ENCODE measurements at regions not wholly inside any gene's neighbourhood (a gene's known extent, or its start where the extent isn't known, plus 50 kb on each side); places are given as distances from the start of the nearest gene placed in this dataset.

DNA sequence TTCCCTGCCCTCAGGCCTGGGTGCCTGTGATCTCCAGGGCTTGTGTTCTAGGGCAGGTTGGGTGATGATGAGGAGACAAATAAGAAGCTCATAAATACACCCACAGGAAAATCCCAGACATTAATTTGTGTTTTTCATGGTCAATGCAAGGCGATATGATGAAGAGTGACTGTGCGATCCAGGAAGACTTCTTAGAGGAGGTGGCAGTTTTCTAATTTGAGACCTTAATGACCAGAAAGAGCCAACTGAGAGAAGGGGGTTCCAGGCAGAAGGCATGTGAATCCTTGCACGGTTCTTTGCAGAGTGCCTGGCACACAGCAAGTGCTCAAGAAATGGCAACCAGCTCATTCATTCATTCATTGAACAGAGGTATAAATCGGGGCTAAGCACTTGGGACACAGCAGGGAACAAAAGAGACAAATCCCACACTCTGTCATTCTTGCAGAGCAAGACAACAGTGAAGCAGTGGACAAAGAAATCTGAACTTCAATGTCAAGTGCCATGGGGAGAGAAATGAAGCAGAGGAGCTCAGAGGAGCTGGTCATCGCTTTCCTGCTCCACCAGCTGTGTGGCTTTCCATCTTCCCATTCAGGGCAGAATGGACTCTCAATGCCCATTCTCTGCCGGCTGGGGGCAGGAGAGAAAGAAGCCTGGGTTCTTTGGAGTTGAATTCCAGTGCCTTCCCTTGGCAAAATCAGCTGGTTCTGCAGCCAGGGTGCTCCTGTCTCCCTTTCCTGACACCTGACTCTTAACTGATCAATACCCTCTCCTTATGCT is 128.3 kb downstream of the AACS start:
- DNase-seq: no peak

DNA sequence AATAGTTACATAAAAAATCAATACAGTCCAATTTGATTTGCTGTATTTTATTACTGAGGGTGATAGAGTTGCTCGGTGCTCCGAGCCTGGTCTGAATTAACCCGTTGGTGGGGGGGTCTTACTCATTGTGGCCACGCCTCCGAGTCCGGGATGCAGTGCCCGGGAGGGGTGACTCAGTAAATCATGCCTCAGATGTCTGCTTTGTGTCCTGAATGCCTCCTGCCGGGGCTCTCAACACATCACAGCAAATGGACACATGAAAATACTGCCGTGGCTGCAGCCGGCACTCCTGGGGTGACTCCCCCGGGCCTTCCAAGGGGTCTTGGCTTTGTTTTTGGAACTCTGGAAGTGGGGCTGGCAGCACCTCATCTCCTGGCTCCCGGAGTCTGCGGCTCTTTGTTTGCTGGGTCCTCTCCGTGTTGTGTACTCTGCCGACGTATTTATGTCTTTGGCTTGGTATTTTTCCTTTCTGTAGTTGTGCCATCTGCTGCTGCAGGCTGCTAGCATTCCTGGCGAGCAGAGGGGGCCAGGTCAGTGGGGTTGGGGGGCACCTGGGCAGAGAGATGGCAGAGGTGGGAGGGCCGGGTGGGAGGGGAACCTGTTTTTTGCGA is 129.0 kb downstream of the AACS start:
- DNase-seq: peak; percentile 49

DNA sequence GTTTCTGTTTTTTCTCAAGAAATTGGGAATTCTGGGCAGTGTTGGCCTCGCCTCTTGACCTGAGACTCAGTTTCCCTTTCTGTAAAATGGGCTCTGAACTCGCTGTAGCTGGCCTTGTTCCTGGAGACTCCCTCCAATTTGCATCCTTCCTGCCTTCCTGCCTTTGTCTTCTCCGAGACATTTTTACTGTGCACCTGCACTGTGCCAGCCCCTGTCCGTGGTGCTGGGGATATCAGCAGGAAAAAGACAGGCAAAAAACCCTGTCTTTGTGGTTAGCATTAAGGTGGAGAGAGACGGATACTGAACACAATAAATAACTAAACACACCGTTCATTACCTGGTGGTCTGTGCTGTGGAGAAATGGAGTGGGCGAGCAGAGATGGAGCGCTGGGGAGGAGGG is 129.8 kb downstream of the AACS start:
- DNase-seq: no peak

DNA sequence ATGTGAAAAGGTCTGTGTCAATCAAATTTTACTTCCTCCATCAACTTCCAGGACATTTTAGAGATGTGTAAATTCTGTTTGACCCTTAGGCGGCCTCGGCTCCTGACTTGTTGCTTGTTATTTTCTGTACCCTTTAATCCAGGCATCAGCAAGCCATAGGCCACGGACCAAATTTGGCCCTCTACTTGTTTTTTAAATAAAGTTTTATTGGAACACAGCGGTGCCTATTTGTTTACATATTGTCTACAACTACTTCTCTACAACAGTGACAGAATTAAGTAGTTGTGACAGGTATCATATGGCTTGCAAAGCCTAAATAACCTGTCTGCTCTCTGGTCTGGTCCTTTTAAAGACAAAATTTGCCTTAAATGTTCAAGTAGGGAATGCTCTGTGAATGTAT is 132.1 kb downstream of the AACS start:
- no peak for DNase-seq

DNA sequence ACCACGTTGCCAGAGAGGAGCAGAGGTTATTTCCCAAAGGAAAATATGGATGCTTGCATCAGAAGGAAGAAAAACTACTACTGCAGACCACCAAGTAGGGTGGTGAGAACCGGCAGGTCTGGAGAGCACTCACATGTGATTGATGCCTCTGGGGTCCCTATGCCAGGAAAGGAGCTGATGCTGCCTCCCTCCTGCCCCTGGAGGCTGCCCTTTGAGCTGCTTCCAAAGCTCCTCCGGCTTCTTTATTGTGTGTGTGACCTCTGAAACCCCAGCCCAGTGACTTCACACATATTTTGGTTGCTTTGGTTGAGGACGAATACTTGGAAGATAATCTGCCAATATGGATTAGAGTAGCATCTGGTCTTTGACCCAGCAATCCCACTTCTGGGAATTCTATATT is 133.4 kb downstream of the AACS start:
- DNase-seq: no peak

DNA sequence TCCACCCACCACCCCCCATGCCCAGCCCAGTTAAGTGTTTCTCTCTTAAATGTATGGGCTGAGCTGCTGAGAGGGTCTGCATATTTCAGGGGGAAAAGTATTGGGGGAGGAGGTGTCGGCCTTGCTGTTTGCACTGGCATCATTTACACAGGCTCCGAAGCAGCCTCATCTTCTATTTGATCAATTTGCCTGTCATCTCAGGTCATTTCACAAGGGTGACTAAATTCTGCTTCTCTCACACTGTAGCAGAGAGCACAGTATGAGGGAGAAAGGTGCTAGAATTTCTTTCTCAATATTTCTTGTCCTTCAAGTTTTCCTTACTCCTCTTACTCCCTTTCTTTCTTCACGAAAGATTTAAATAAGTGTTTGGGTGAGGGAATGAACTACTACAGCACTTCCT is 135.9 kb downstream of the AACS start:
- no peak for DNase-seq

DNA sequence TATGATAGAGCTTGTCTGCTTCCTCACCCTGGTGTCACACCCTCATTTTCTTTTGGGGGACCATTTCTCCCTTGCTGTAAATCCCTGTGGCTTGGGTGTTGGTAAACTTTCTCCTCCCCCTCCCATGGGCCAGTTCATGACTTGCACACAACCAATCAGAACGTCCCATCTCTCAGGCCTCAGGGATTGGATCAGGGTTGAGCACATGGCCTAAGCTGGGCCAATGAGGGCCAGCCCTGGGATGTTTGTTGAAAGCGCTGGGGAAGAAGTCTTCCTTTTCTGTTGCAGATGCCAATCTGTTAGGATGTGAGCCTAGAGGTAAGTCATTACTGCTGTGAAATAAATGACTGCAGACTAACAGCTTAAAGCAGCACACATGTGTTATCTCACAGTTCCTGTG is 136.7 kb downstream of the AACS start:
- DNase-seq: no peak

DNA sequence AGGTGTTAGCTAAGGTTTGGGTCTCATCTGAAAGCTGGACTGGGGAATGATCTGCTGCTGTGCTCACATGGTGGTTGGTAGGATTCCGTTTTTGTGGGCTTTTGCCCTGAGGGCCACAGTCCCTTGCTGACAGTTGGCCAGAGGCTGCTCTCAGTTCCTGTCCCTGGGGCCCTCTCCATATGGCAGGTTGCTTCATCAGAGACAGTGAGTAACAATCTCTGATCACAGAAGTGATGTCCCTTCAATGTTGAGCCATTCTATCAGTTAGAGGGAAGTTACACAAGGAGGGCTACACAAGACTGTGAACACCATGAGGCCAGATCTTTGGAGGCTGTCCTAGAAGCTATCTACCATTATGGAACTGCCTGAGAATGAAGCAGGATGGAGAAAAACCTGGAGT is 137.2 kb downstream of the AACS start:
- DNase-seq: no peak

DNA sequence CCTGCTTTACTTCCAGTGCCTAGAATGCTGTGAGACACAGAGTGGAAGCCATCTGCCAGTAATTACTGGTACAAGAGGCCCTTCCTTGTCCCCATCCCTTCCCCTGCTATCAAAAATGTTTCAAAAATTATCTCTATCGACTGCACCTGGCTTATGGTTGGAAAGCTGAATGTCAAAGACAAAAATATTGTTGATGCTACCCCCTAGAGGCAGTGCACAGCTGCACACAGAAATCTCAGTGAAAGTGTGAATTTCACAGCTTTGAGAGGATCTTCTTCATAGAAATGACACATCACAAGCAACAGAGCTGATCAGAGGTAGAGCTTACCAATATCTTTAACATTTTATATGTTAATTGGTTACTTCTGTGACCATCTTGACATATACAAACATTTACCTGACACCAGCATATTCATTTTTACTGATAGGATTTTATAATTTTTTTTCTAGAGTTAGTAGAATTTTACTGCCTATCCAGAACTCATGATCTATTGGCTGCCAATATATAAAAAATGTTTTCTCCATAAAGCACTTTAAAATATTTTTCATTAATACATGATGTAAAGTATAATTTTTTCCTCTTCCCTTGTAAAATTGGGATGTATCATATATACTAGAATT is 138.0 kb downstream of the AACS start:
- DNase-seq: no peak

DNA sequence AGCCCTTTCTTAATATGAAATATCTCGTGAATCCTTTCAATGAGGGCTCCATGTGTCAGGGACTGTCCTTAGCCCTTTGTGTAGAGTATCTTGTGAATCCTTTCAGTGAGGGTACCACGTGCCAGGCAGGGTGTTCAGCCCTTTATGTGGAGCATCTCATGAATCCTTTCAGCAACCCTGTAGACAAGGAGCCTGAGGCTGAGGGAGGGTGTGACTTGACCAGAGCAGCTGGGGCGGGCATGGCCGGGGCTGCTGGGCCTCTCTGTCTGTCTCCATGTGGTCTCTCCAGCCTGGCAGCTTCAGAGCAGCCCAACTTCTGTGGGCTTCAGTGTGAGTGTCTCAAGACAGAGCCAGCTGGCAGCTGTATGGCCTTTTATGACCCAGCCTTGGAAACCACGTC is 140.2 kb downstream of the AACS start:
- DNase-seq: no peak

DNA sequence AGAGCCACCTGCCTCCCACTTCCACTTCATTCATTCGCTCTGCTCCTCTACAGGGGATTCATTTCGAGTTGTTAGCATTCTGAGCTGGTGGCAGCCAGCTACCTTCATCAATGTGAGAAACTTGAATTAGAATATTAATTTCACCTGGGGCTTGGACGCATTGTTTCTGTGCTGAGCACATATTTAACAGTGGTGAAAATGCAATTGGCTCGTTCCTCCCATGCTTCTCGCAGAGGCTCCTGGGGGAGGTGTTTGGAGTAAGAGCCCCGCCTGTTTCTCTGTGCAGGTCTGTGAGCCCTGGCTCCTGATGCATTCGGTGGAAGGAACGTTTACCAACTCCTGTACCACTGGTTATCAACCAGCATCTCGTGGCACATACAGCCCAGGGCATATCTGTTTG is 141.5 kb downstream of the AACS start:
- no peak for DNase-seq

DNA sequence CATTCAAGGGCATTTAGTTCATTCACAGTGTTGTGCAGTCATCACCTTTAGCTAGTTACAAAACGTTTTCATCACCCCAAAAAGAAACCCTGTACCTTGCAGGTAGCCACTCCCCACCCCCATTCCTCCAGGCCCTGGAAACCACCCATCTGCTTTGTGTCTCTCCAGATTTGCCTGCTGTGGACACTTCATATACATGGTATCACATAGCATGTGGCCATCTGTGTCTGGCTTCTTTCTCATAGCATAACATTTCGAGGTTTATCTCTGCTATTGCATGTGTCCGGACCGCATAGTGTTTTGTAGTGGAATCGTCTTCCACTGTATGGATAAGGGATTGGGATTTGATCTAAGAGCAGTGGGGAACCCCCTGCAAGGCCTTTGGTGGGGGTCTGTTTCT is 143.1 kb downstream of the AACS start:
- DNase-seq: no peak

DNA sequence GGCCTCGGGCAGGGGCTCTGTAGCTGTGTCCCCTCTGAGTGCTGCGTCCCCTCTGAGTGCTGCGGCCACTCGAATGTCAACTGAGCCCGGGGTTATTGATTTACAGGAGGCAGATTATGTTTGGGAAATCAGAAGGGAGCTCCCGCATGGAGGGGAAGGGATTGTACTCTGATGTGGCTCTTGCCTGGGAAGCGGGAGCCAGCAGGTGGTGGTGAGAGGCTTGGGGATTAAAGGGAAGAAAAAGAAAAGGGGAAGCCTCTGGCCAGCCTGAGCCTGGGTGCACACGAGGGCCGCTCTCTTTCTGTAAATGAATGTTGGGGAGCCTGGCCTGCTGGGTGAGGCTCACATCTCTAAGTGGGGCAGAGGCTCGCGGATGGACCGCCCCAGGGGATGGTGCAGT is 143.7 kb downstream of the AACS start:
- no peak for DNase-seq

DNA sequence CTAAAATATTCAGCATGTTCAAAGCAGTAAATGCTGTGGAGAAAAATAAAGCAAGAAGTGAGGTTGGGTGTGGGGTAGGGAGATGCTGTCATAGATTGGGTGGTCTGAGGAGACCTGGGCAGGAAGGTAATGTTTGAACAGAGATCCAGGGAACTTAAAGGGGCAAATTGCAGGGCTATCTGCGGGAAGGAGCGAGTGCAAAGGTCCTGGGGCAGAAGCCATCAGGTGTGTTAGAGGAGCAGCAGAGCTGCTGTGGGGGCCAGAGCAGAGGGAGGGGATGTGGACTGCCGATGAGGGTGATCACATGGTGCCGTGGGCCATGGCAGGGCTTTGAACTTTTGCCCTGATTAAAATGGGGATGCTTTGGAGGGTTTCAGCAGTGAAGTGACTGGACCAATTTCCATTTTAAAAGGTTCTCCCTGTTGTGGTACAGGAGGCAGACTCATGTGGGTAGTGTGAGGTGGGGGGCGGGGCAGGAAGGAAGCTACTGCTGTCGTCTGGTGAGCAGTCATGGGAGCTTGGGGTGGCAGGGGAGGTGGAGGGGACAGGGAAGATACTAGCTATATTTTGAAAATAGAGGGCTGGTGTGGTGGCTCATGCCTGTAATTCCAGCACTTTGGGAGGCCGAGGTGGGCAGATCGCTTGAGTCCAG is 145.0 kb downstream of the AACS start:
- no peak for DNase-seq

DNA sequence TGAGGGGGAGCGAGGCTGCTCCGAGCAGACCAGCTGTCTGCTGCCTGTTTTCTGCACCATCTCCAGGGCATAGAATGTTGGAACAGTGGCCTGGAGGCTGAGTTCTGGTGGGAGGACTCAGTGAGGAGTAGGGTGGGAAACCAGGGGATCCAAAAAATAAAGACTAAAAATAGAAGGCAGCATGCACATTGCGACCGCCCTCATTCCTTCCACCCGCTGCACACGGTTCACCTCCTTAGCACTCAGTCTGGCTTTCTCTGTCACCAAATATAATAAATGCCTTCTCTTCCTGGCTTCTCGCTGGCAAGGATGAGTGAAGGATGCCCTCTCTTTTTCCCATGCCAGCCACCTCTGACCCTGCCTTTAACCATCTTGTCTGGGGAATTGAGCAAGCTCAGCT is 146.2 kb downstream of the AACS start:
- no peak for DNase-seq

DNA sequence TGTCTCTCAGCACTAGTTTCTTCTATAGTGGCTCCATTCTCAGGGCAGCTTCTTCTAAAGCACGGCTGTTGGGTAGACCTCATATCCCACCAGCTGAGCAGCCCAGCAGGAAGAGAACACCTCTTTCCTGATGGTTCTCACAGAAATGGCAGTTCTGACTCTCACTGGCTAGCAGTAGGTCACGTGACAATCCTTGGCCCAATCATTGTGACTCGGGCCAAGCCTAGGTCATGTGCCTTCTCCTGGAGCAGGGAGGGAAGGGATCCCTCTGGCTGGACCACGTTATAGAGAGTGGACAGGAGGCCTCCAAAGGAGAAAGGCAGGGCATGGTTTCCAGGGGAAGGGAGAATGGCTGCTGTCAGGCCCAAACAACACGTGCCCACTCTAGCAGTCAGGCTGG is 149.1 kb downstream of the AACS start:
- DNase-seq: no peak

DNA sequence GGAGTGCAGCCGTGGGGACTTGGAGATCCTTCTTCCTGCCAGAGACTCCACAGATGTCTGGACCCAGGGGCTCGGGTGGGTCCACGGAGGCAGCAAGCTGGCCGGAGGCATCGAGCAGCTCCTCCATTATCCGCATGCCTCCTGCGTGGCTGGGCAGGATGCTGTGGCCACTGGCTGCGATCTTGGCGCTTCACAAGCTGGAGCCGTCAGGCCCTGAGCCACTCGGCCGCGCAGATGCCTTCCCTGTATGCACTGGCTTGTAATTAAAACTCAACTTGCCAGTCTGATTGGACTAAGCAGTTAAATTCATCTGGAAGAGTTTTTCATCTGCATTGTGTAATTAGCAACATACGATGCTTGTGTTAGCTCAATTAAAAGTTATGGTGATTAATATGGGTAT is 151.5 kb downstream of the AACS start:
- no peak for DNase-seq

DNA sequence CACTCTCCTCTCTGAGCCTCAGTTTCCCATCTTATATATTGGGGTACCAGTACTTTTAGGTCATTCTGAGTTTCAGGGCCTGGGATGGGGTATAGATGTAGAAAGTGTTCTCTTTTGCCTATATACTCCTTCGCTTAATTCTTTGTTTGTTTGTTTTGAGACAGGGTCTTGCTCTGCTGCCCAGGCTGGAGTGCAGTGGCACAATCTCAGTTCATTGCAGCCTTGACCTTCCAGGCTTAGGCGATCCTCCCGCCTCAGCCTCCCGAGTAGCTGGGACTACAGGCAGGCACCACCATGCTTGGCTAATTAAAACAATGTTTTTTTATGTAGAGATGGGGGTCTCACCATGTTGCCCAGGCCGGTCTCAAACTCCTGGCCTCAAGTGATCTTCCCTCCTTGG is 152.1 kb downstream of the AACS start:
- no peak for DNase-seq

DNA sequence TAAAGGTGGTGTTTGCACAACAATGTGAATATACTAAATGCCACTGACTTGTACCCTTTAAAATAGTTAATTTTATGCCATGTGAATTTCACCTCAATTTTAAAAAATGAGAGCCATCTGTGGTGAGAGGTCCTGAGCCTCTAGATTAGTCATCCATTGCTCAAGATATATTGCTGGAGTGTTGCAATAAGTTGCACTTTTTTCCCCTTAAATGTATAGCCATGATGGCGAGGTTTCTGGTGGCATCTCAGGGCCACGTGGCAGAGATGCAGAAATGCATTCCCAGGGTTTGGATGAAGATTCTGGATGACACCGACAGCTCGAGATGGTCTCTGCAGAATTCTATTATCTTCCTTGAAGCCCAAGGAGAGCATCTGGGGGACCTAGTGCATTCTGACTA is 153.7 kb downstream of the AACS start:
- no peak for DNase-seq

DNA sequence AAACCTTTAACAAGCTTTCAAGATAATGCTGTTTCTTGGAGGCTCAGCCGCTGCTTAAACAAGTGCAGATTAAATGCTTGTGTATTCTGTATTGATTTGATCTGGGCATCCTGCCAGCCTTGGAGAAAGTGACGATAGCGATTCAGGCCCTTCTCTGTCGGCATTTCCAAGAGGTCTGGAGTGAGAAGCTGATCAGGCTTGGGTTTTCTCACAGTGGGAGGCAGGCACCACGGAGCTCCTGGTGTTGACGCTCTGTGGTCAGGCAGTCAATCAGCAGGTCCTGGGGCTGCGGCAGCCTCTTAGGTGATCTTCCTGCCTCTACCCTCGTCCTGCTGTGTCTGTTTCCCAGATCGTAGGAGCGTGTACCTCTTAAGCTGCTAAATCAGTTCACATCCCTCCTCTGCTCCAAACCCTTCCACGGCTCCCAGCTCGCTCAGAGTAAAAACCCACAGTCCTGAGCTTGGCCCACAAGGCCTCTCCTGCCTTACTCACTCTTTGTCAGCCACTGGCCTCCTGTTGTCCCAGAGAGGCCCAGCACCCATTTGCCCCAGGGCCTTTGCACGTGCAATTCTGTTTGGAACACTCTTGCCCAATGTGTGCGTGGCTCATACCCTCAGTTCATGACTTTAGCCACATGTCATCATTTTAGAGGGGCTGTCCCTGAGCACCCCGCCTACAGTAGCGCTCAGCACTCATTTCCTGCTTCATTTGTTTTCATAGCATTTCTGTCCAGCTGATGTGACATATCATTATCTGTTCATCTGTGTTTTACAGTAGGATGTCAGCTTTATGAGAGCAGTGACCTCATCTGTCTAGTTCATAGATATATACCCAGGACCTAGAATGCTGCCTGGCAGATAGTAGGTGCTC is 155.4 kb downstream of the AACS start:
- DNase-seq: peak; percentile 6

DNA sequence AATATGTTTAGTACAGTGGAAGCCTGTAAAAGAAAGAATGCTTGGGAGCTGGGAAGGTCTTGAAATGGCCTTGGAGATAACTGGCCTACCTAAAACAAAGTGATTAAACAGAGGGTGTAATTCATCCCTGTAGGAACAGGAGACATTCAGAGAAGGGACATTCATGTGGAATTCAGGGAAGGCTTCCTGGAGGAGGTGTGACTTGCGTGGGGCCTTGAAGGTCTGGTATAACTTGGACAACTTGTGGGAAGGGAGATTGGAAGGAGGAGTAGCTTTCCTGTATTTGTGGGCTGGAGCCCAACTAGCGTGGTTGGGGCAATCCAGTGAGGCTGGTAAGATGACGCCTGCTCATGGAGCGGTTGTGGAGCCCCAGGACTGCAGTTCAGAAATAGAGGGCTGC is 156.4 kb downstream of the AACS start:
- no peak for DNase-seq

DNA sequence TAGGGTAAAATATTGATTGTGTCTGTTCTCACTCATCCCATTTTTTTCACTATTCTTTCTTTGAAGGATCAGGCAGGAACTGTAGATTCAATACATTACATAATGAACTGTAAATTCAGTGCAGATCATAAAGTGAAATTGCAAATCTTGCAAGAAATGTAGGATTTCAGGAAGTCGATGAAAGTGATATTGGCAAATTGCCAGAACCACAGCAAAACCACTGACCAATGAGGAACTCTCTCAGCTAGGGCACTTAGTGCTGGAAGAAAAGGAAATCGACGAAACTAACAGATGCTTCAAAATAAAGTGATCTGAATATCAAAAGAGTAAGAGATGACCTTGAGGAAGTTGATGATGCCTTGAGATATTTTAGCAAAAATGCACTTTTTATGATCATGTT is 157.6 kb downstream of the AACS start:
- no peak for DNase-seq

DNA sequence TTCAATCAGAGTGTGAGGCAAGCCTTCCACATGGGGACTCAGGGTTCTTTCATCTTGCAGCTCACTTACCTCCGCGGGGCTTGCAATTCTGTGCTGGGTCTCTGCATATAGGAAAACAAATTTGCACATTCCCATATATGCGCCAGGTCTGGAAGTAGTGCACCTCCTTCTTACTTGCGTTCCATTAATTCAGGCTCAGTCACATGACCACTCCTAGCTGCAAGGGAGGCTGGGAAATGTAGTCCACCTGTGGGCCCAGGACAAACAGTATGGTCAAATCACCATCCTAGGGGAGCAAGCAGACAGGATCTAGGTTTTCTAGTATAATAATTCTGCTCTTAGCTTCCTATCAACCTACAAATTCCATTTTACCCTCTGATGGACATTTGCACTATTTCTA is 160.4 kb downstream of the AACS start:
- DNase-seq: no peak
